ENCODE measurements at regions not wholly inside any gene's neighbourhood (a gene's known extent, or its start where the extent isn't known, plus 50 kb on each side); places are given as distances from the start of the nearest gene placed in this dataset.
"Not testable (repeated sequence)": the region's sequence is repeated elsewhere in the genome, so short reads cannot be mapped to it uniquely, and the experiment has no call there.

- no peak overlapping the region for H3K4me3 Mint-ChIP-seq
- no peaks in the 10 kb centered on the region for H3K27me3 Mint-ChIP-seq
- H3K4me1 Mint-ChIP-seq, result no peaks in the 10 kb centered on the region
- no peaks in the 10 kb centered on the region for H3K36me3 Mint-ChIP-seq (ENCODE audit: low read depth)
- ChIA-PET POLR2A (no interaction called here), CTCF (no interaction called here)
- H3K27ac Mint-ChIP-seq, result no peak overlapping the region
- no peak for DNase-seq
- H3K9me3 Mint-ChIP-seq, result no peaks in the 10 kb centered on the region
Observed at GRCh38 chrX:147468600-147468999, 443.1 kb upstream of the FMR1 start.

DNA sequence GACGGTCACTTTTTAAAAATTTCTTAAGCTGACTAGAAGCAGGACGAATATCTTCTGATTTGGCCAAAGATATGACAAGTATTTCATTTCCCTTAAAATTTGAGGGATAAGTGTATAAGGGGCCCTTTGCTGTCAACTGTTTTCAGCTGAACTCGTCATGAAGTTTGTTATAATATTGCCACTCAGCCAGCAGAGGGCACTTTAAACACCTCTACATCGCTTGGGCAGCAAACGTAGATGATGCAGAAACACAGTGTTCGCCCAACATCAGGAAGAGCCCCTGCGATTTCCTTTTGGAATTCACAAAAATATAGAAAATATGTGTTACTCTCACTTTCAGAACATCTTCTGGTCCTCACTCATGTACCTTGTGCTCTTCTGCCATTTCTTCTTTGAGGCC lies 435.7 kb upstream of the FMR1 start:
- ChIA-PET POLR2A (no interaction called here), CTCF (interaction anchor here (0.7 kb wide), 1 partner anchor 1325 kb away, joined by 3 read pairs; no protein-coding TSS in a partner anchor)
- no peaks in the 10 kb centered on the region for H3K27me3 Mint-ChIP-seq
- H3K9me3 Mint-ChIP-seq, result no peaks in the 10 kb centered on the region
- peak; percentile 23 for DNase-seq
- no peaks in the 10 kb centered on the region for H3K4me1 Mint-ChIP-seq
- no peaks in the 10 kb centered on the region for H3K36me3 Mint-ChIP-seq (ENCODE audit: low read depth)
- H3K27ac Mint-ChIP-seq, result no peak overlapping the region
- H3K4me3 Mint-ChIP-seq, result no peak overlapping the region

GRCh38 chrX:147478899-147479298 lies 432.8 kb upstream of the FMR1 start:
- DNase-seq, result no peak
- Mint-ChIP-seq H3K4me3 (no peak overlapping the region), H3K36me3 (ENCODE audit: low read depth) (no peaks in the 10 kb centered on the region), H3K27me3 (no peaks in the 10 kb centered on the region), H3K4me1 (no peaks in the 10 kb centered on the region), H3K27ac (no peak overlapping the region), H3K9me3 (no peaks in the 10 kb centered on the region)
- ChIA-PET POLR2A (no interaction called here), CTCF (no interaction called here)

DNA sequence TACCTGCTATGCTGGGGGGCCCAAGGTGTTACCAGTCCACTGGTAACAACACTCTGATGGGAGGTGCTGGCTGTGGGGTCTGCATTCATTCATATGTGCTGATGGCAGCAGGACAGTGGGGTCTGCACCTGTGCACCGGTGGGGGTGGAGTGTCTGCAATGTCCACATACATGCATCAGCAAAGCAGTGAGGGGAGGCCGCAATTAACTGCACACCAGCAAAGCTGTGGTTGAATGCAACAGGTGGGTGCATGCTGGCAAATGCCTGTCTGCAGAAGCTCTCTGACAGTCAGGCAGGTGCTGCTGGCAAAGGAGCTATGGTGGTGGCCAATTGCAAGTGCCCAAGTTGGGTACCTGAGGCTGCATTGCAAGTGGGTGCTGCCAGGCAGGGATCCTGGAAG lies 426.5 kb upstream of the FMR1 start:
- DNase-seq, result no peak
- ChIA-PET CTCF (interaction anchor here (0.6 to 0.7 kb wide), 2 partner anchors 242 to 1986 kb away, joined by 3 to 5 read pairs; no protein-coding TSS in a partner anchor), POLR2A (no interaction called here)
- Mint-ChIP-seq H3K9me3 (no peaks in the 10 kb centered on the region), H3K4me1 (no peaks in the 10 kb centered on the region), H3K4me3 (no peak overlapping the region), H3K27ac (no peak overlapping the region), H3K27me3 (no peaks in the 10 kb centered on the region), H3K36me3 (ENCODE audit: low read depth) (no peaks in the 10 kb centered on the region)

- no peak overlapping the region for H3K4me3 Mint-ChIP-seq
- H3K4me1 Mint-ChIP-seq, result no peaks in the 10 kb centered on the region
- H3K36me3 Mint-ChIP-seq (ENCODE audit: low read depth), result no peaks in the 10 kb centered on the region
- DNase-seq, result no peak
- ChIA-PET CTCF (no interaction called here), POLR2A (no interaction called here)
- H3K27ac Mint-ChIP-seq, result no peak overlapping the region
- no peaks in the 10 kb centered on the region for H3K27me3 Mint-ChIP-seq
- H3K9me3 Mint-ChIP-seq, result no peaks in the 10 kb centered on the region
Observed at GRCh38 chrX:147494365-147494764, 417.4 kb upstream of the FMR1 start.

- POLR2A ChIA-PET, result no interaction called here
Observed at GRCh38 chrX:147498796-147499195, 412.9 kb upstream of the FMR1 start.

DNA sequence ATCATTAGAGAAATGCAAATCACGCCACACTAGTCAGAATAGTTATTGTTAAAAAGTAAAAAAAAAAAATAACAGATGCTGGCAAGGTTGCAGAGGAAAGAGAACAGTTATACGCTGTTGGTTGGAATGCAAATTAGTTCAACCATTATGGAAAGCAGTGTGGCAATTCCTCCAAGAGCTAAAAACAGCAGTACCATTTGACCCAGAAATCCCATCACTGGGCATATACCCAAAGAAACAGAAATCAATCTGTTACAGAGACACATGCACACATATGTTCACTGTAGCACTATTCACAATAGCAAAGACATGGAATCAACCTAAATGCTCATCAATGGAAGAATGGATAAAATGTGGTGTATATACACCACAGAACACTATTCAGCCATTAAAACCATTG lies 388.7 kb upstream of the FMR1 start:
- Mint-ChIP-seq H3K27ac (no peak overlapping the region), H3K4me3 (no peak overlapping the region), H3K27me3 (no peaks in the 10 kb centered on the region), H3K36me3 (ENCODE audit: low read depth) (no peaks in the 10 kb centered on the region), H3K9me3 (peaks cover 2% of the 10 kb centered on the region), H3K4me1 (no peaks in the 10 kb centered on the region)
- CTCF ChIA-PET, result no interaction called here
- DNase-seq, result no peak
- POLR2A ChIA-PET, result no interaction called here

More at GRCh38 chrX:147498796-147499195, 412.9 kb upstream of the FMR1 start:
- CTCF ChIA-PET, result no interaction called here
- H3K27me3 Mint-ChIP-seq, result no peaks in the 10 kb centered on the region
- no peak overlapping the region for H3K27ac Mint-ChIP-seq
- no peak overlapping the region for H3K4me3 Mint-ChIP-seq
- no peaks in the 10 kb centered on the region for H3K9me3 Mint-ChIP-seq
- no peak for DNase-seq
- H3K36me3 Mint-ChIP-seq (ENCODE audit: low read depth), result no peaks in the 10 kb centered on the region
- H3K4me1 Mint-ChIP-seq, result no peaks in the 10 kb centered on the region

- Mint-ChIP-seq H3K4me1 (no peaks in the 10 kb centered on the region), H3K36me3 (ENCODE audit: low read depth) (no peaks in the 10 kb centered on the region), H3K9me3 (no peaks in the 10 kb centered on the region), H3K4me3 (no peak overlapping the region), H3K27me3 (no peaks in the 10 kb centered on the region), H3K27ac (no peak overlapping the region)
- ChIA-PET CTCF (no interaction called here), POLR2A (no interaction called here)
- no peak for DNase-seq
Observed at GRCh38 chrX:147533426-147533825, 378.3 kb upstream of the FMR1 start.

DNA sequence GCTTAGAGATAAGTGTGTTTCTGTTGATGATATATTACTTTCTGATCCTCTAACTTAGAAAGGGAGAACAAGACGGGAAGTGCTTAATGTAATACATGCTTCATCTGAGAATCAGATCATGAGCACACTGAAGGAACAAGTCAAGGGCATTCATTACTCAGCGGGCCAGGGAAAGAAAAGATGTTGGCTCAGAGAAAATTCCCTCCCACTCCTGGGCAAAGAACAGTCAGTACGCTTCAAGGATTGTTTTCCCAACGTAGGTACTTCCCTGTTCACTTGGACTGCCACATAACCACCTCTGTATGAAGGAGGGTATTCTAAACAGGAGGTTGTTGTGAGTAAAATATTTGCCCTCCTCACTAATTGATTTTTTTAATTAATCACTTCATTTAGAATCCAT lies 374.5 kb upstream of the FMR1 start:
- Mint-ChIP-seq H3K36me3 (ENCODE audit: low read depth) (no peaks in the 10 kb centered on the region), H3K27me3 (no peaks in the 10 kb centered on the region), H3K27ac (no peak overlapping the region), H3K4me1 (no peaks in the 10 kb centered on the region), H3K4me3 (no peak overlapping the region), H3K9me3 (no peaks in the 10 kb centered on the region)
- DNase-seq, result no peak
- POLR2A ChIA-PET, result no interaction called here
- CTCF ChIA-PET, result no interaction called here

- POLR2A ChIA-PET; H3K9me3 Mint-ChIP-seq; H3K27me3 Mint-ChIP-seq; H3K4me1 Mint-ChIP-seq; DNase-seq; H3K27ac Mint-ChIP-seq; H3K36me3 Mint-ChIP-seq (ENCODE audit: low read depth); CTCF ChIA-PET; H3K4me3 Mint-ChIP-seq: not testable (repeated sequence)
Observed at GRCh38 chrX:147548023-147548422, 363.7 kb upstream of the FMR1 start.

DNA sequence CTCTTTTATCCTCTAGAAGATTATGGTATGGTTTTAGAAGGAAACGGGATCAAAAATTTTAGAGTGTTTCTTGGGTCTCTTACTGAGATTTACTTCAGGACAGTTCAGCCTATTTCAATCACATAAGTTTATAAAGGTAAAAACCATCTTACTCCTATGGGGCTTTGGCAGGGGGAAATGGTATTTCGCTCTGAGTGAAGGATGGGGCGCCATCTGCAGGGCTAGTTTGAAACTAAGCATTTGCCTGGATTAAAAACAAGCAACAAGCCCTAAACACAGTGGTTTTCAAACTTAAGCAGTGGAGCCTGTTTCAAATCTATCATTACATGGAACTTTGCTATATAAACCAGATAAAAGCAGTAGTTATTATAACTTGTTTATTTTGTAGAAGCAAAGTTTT lies 361.5 kb upstream of the FMR1 start:
- ChIA-PET CTCF (no interaction called here), POLR2A (no interaction called here)
- peak; percentile 5 for DNase-seq

GRCh38 chrX:147559191-147559590 lies 352.5 kb upstream of the FMR1 start:
- Mint-ChIP-seq H3K27me3 (no peaks in the 10 kb centered on the region), H3K27ac (no peak overlapping the region), H3K36me3 (ENCODE audit: low read depth) (no peaks in the 10 kb centered on the region), H3K9me3 (no peaks in the 10 kb centered on the region), H3K4me3 (no peak overlapping the region), H3K4me1 (no peaks in the 10 kb centered on the region)
- ChIA-PET POLR2A (no interaction called here), CTCF (no interaction called here)
- no peak for DNase-seq

More for the DNA sequence above, 361.5 kb upstream of the FMR1 start:
- Mint-ChIP-seq H3K36me3 (ENCODE audit: low read depth) (no peaks in the 10 kb centered on the region), H3K27ac (no peak overlapping the region), H3K9me3 (no peaks in the 10 kb centered on the region), H3K4me3 (no peak overlapping the region), H3K27me3 (no peaks in the 10 kb centered on the region), H3K4me1 (no peaks in the 10 kb centered on the region)

DNA sequence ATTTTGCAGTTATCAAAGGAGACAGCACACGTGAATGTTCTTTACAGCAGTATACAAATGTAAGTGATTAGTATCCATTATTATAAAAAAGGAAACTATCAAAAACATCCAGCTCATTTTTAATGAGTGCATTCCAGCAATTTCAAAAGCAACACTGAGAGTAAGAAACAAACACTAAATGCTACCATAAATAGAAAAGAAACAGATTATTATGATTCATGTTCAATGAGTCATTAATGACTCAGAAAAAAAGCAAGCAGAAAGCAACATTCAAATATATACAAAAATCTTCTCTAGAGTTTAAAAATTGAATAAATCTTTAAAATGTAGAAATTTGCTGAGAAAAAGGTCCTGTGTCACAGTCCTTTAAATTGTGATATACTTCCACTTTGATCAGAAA lies 346.5 kb upstream of the FMR1 start:
- Mint-ChIP-seq H3K9me3 (no peaks in the 10 kb centered on the region), H3K4me3 (no peak overlapping the region), H3K27ac (no peak overlapping the region), H3K27me3 (no peaks in the 10 kb centered on the region), H3K36me3 (ENCODE audit: low read depth) (no peaks in the 10 kb centered on the region), H3K4me1 (no peaks in the 10 kb centered on the region)
- CTCF ChIA-PET, result no interaction called here
- POLR2A ChIA-PET, result interaction anchor here (0.6 kb wide), 1 partner anchor 620 kb away, joined by 3 read pairs; no protein-coding TSS in a partner anchor
- no peak for DNase-seq

GRCh38 chrX:147570483-147570882 lies 341.2 kb upstream of the FMR1 start:
- H3K27ac Mint-ChIP-seq, result no peak overlapping the region
- CTCF ChIA-PET, result no interaction called here
- no peaks in the 10 kb centered on the region for H3K36me3 Mint-ChIP-seq (ENCODE audit: low read depth)
- no peak overlapping the region for H3K4me3 Mint-ChIP-seq
- H3K9me3 Mint-ChIP-seq, result no peaks in the 10 kb centered on the region
- POLR2A ChIA-PET, result no interaction called here
- DNase-seq, result no peak
- H3K4me1 Mint-ChIP-seq, result no peaks in the 10 kb centered on the region
- no peaks in the 10 kb centered on the region for H3K27me3 Mint-ChIP-seq

DNA sequence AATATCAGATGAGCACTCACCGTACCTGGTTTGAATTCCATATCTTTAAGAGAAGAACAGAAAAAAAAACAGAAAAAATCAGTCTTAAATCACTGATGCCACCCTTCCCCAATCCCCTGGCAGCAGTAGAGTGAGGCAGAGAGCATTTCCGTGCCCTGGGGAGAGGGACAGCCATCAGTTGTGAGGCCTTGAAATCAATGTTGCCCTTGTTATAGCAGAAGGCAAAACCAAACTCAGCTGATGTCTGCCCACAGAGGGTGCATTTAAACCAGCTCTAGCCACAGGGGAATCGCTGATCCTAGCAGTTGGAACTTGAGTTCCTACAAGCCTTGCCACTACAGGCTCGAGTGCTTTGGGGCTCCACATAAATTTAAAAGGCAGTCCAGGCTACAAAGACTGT lies 338.5 kb upstream of the FMR1 start:
- Mint-ChIP-seq H3K27ac (no peak overlapping the region), H3K36me3 (ENCODE audit: low read depth) (no peaks in the 10 kb centered on the region), H3K4me1 (no peaks in the 10 kb centered on the region), H3K9me3 (peaks cover 4% of the 10 kb centered on the region), H3K27me3 (no peaks in the 10 kb centered on the region), H3K4me3 (no peak overlapping the region)
- ChIA-PET CTCF (interaction anchor here (0.6 kb wide), 1 partner anchor 227 kb away, joined by 3 read pairs; no protein-coding TSS in a partner anchor), POLR2A (no interaction called here)
- no peak for DNase-seq
